ENCODE measurements at regions not wholly inside any gene's neighbourhood (a gene's known extent, or its start where the extent isn't known, plus 50 kb on each side); places are given as distances from the start of the nearest gene placed in this dataset.

GRCh38 chr14:53884601-53885000 is 72.0 kb downstream of the BMP4 start:
- TF ChIP-seq, protein P1, sequence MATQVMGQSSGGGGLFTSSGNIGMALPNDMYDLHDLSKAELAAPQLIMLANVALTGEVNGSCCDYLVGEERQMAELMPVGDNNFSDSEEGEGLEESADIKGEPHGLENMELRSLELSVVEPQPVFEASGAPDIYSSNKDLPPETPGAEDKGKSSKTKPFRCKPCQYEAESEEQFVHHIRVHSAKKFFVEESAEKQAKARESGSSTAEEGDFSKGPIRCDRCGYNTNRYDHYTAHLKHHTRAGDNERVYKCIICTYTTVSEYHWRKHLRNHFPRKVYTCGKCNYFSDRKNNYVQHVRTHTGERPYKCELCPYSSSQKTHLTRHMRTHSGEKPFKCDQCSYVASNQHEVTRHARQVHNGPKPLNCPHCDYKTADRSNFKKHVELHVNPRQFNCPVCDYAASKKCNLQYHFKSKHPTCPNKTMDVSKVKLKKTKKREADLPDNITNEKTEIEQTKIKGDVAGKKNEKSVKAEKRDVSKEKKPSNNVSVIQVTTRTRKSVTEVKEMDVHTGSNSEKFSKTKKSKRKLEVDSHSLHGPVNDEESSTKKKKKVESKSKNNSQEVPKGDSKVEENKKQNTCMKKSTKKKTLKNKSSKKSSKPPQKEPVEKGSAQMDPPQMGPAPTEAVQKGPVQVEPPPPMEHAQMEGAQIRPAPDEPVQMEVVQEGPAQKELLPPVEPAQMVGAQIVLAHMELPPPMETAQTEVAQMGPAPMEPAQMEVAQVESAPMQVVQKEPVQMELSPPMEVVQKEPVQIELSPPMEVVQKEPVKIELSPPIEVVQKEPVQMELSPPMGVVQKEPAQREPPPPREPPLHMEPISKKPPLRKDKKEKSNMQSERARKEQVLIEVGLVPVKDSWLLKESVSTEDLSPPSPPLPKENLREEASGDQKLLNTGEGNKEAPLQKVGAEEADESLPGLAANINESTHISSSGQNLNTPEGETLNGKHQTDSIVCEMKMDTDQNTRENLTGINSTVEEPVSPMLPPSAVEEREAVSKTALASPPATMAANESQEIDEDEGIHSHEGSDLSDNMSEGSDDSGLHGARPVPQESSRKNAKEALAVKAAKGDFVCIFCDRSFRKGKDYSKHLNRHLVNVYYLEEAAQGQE (IDR thresholded peaks at IDR 0.05), result no peak
- no peak for TF ChIP-seq POLR2A (IDR thresholded peaks at IDR 0.05; ENCODE audit: low read length)
- TF ChIP-seq USF2 (IDR thresholded peaks at IDR 0.05), result no peak
- TF ChIP-seq MAFK (IDR thresholded peaks at IDR 0.05; ENCODE audit: partially characterized antibody), result no peak
- no peak for TF ChIP-seq CHD2 (IDR thresholded peaks at IDR 0.05; ENCODE audit: low read length, partially characterized antibody)
- TF ChIP-seq CHD4 (IDR thresholded peaks at IDR 0.05; ENCODE audit: borderline replicate concordance), result no peak
- no peak for TF ChIP-seq JUNB (IDR thresholded peaks at IDR 0.05)
- TF ChIP-seq CTCF (IDR thresholded peaks at IDR 0.05), result no peak
- no peak for TF ChIP-seq RFX5 (IDR thresholded peaks at IDR 0.05)

Data from A549 (cell line).